NCI-H1694 treated with DMSO at 0.1 percent for 48 hours (cell line): ENCODE measurements at regions not wholly inside any gene's neighbourhood (a gene's known extent, or its start where the extent isn't known, plus 50 kb on each side); places are given as distances from the start of the nearest gene placed in this dataset.
"Not testable (repeated sequence)": the region's sequence is repeated elsewhere in the genome, so short reads cannot be mapped to it uniquely, and the experiment has no call there.

ENCODE experiments used
- DNase-seq: peaks from one replicate; lab custom pipeline; 2025; lab: John Stamatoyannopoulos, UW

- DNase-seq, result no peak
Observed at GRCh38 chr20:12581644-12582289, 427.0 kb upstream of the SPTLC3 start.

GRCh38 chr20:12582710-12583109 lies 426.1 kb upstream of the SPTLC3 start:
- not testable (repeated sequence) for DNase-seq

GRCh38 chr20:12591949-12592470 lies 416.8 kb upstream of the SPTLC3 start:
- no peak for DNase-seq

GRCh38 chr20:12592756-12593155 lies 416.0 kb upstream of the SPTLC3 start:
- no peak for DNase-seq

- DNase-seq, result no peak
Observed at GRCh38 chr20:12593342-12593873, 415.4 kb upstream of the SPTLC3 start.

- DNase-seq, result no peak
Observed at GRCh38 chr20:12594410-12595088, 414.2 kb upstream of the SPTLC3 start.

- DNase-seq, result no peak
Observed at GRCh38 chr20:12595841-12596240, 412.9 kb upstream of the SPTLC3 start.

GRCh38 chr20:12596863-12597262 lies 411.9 kb upstream of the SPTLC3 start:
- no peak for DNase-seq

- no peak for DNase-seq
Observed at GRCh38 chr20:12597551-12597950, 411.2 kb upstream of the SPTLC3 start.

- DNase-seq, result no peak
Observed at GRCh38 chr20:12598894-12599293, 409.9 kb upstream of the SPTLC3 start.

- no peak for DNase-seq
Observed at GRCh38 chr20:12599494-12599893, 409.3 kb upstream of the SPTLC3 start.

- DNase-seq, result no peak
Observed at GRCh38 chr20:12605751-12606150, 403.0 kb upstream of the SPTLC3 start.

- no peak for DNase-seq
Observed at GRCh38 chr20:12610871-12611270, 397.9 kb upstream of the SPTLC3 start.

GRCh38 chr20:12614764-12615163 lies 394.0 kb upstream of the SPTLC3 start:
- DNase-seq, result no peak

GRCh38 chr20:12617076-12617475 lies 391.7 kb upstream of the SPTLC3 start:
- no peak for DNase-seq

GRCh38 chr20:12623870-12624269 lies 384.9 kb upstream of the SPTLC3 start:
- DNase-seq, result no peak

GRCh38 chr20:12627485-12627884 lies 381.3 kb upstream of the SPTLC3 start:
- no peak for DNase-seq

GRCh38 chr20:12638633-12639312 lies 370.0 kb upstream of the SPTLC3 start:
- DNase-seq, result no peak

- no peak for DNase-seq
Observed at GRCh38 chr20:12640251-12640650, 368.5 kb upstream of the SPTLC3 start.

- no peak for DNase-seq
Observed at GRCh38 chr20:12641619-12642018, 367.2 kb upstream of the SPTLC3 start.

- no peak for DNase-seq
Observed at GRCh38 chr20:12644461-12644860, 364.3 kb upstream of the SPTLC3 start.

- no peak for DNase-seq
Observed at GRCh38 chr20:12649234-12649633, 359.5 kb upstream of the SPTLC3 start.

- no peak for DNase-seq
Observed at GRCh38 chr20:12653642-12654041, 355.1 kb upstream of the SPTLC3 start.
